GM18520 (cell line): ENCODE measurements at regions not wholly inside any gene's neighbourhood (a gene's known extent, or its start where the extent isn't known, plus 50 kb on each side); places are given as distances from the start of the nearest gene placed in this dataset.

Experiments used
- ATAC-seq: cut with Tn5 transposase; IDR thresholded peaks from one replicate; pipeline ENCODE4 v1.9.1; 2021; ENCODE audit not compliant: unreplicated experiment

- ATAC-seq, result no peak
Measured at GRCh38 chr4:62196338-62196737, 996.2 kb downstream of the ADGRL3 start.

- no peak for ATAC-seq
Measured at GRCh38 chr4:62194342-62194741, 994.2 kb downstream of the ADGRL3 start.

- no peak for ATAC-seq
Measured at GRCh38 chr4:62193761-62194160, 993.6 kb downstream of the ADGRL3 start.

- no peak for ATAC-seq
Measured at GRCh38 chr4:62191451-62192240, 991.5 kb downstream of the ADGRL3 start.

- ATAC-seq, result no peak
Measured at GRCh38 chr4:62170235-62170634, 970.1 kb downstream of the ADGRL3 start.

- no peak for ATAC-seq
Measured at GRCh38 chr4:62168681-62169080, 968.6 kb downstream of the ADGRL3 start.

- ATAC-seq, result no peak
Measured at GRCh38 chr4:62162606-62163005, 962.5 kb downstream of the ADGRL3 start.

GRCh38 chr4:62161446-62161845 is 961.3 kb downstream of the ADGRL3 start:
- no peak for ATAC-seq

GRCh38 chr4:62159876-62160275 is 959.8 kb downstream of the ADGRL3 start:
- no peak for ATAC-seq

- ATAC-seq, result no peak
Measured at GRCh38 chr4:62159306-62159705, 959.2 kb downstream of the ADGRL3 start.

- no peak for ATAC-seq
Measured at GRCh38 chr4:62156205-62156604, 956.1 kb downstream of the ADGRL3 start.

GRCh38 chr4:62145276-62145675 is 945.1 kb downstream of the ADGRL3 start:
- no peak for ATAC-seq

GRCh38 chr4:62144431-62144830 is 944.3 kb downstream of the ADGRL3 start:
- no peak for ATAC-seq

GRCh38 chr4:62135565-62136156 is 935.5 kb downstream of the ADGRL3 start:
- ATAC-seq, result no peak

- no peak for ATAC-seq
Measured at GRCh38 chr4:62133977-62134376, 933.9 kb downstream of the ADGRL3 start.

GRCh38 chr4:62133101-62133897 is 933.2 kb downstream of the ADGRL3 start:
- no peak for ATAC-seq

- ATAC-seq, result no peak
Measured at GRCh38 chr4:62131049-62131448, 930.9 kb downstream of the ADGRL3 start.

GRCh38 chr4:62130637-62131036 is 930.5 kb downstream of the ADGRL3 start:
- no peak for ATAC-seq

GRCh38 chr4:62130230-62130629 is 930.1 kb downstream of the ADGRL3 start:
- ATAC-seq, result no peak
